Activated T-cell treated with anti-CD3 and anti-CD28 coated beads for 1 hour (primary cell): ENCODE measurements at regions not wholly inside any gene's neighbourhood (a gene's known extent, or its start where the extent isn't known, plus 50 kb on each side); places are given as distances from the start of the nearest gene placed in this dataset.
A peak's percentile ranks its signal among the peaks of the same experiment; 100 is the strongest.
"Not testable (repeated sequence)": the region's sequence is repeated elsewhere in the genome, so short reads cannot be mapped to it uniquely, and the experiment has no call there.

ENCODE experiments used
- DNase-seq: peaks from one replicate; pipeline ENCODE4 v3.0.0-alpha.2; 2020; ENCODE audit warnings: low read depth

GRCh38 chr7:4523873-4524272, 158.2 kb upstream of the FOXK1 start:
- DNase-seq = no peak

- DNase-seq = no peak
Measured at GRCh38 chr7:4525884-4526283, 156.2 kb upstream of the FOXK1 start.

- DNase-seq = no peak
Measured at GRCh38 chr7:4527988-4528636, 154.0 kb upstream of the FOXK1 start.

- no peak for DNase-seq
Measured at GRCh38 chr7:4531236-4531635, 150.9 kb upstream of the FOXK1 start.

- DNase-seq = not testable (repeated sequence)
Measured at GRCh38 chr7:4533339-4533738, 148.8 kb upstream of the FOXK1 start.

GRCh38 chr7:4549681-4550080, 132.4 kb upstream of the FOXK1 start:
- DNase-seq = no peak

- DNase-seq = no peak
Measured at GRCh38 chr7:4550117-4550516, 132.0 kb upstream of the FOXK1 start.

GRCh38 chr7:4552985-4553384, 129.1 kb upstream of the FOXK1 start:
- DNase-seq = no peak

GRCh38 chr7:4556868-4557793, 125.0 kb upstream of the FOXK1 start:
- no peak for DNase-seq

- DNase-seq = no peak
Measured at GRCh38 chr7:4561795-4562194, 120.3 kb upstream of the FOXK1 start.

- DNase-seq = no peak
Measured at GRCh38 chr7:4566714-4567113, 115.4 kb upstream of the FOXK1 start.

- no peak for DNase-seq
Measured at GRCh38 chr7:4574851-4575250, 107.2 kb upstream of the FOXK1 start.

GRCh38 chr7:4575254-4575653, 106.8 kb upstream of the FOXK1 start:
- no peak for DNase-seq

GRCh38 chr7:4602905-4603842, 78.9 kb upstream of the FOXK1 start:
- DNase-seq = no peak

GRCh38 chr7:4603843-4604231, 78.3 kb upstream of the FOXK1 start:
- no peak for DNase-seq

- no peak for DNase-seq
Measured at GRCh38 chr7:4604456-4604940, 77.6 kb upstream of the FOXK1 start.

- DNase-seq = no peak
Measured at GRCh38 chr7:4606797-4607196, 75.3 kb upstream of the FOXK1 start.

- no peak for DNase-seq
Measured at GRCh38 chr7:4607311-4607729, 74.8 kb upstream of the FOXK1 start.

- not testable (repeated sequence) for DNase-seq
Measured at GRCh38 chr7:4609576-4609975, 72.5 kb upstream of the FOXK1 start.

- peak; percentile 25 for DNase-seq
Measured at GRCh38 chr7:4610768-4611467, 71.2 kb upstream of the FOXK1 start.

- DNase-seq = no peak
Measured at GRCh38 chr7:4612237-4612636, 69.9 kb upstream of the FOXK1 start.
